ENCODE measurements at regions not wholly inside any gene's neighbourhood (a gene's known extent, or its start where the extent isn't known, plus 50 kb on each side); places are given as distances from the start of the nearest gene placed in this dataset.

DNA sequence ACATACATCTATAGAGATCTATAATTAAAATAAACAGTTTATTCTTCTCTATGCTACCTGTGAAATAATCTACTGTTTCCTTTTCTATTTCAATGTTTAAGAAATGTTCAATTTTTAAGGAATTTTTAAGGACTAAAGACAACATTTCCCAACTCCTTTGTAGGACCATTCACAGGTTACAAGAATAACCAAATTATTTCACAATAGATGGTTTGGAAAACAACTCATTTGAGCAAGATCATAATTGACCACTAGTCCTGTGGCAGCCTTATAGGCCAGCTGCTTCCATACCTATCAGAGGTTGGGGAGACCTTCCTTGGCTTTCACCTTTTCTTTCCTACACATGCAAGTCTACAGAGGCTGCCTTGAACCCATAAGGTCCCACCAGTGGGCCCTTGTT is 193.7 kb downstream of the TTC39B start:
- no peak overlapping the region for H3K4me3 ChIP-seq (ENCODE audit: low read depth, low read length)
- H3K27me3 ChIP-seq (ENCODE audit: control insufficient read depth, insufficient read depth, low read length): no peaks in the 10 kb centered on the region
- no peaks in the 10 kb centered on the region for H3K9me3 ChIP-seq (ENCODE audit: control insufficient read depth, insufficient read depth, low read length)
- peaks cover 10% of the 10 kb centered on the region for H3K4me1 ChIP-seq (ENCODE audit: control insufficient read depth, insufficient read depth, low read length)
- H3K9ac ChIP-seq (ENCODE audit: low read depth, low read length): no peak overlapping the region
- H3K27ac ChIP-seq (ENCODE audit: low read depth, low read length): no peak overlapping the region
- H3K36me3 ChIP-seq (ENCODE audit: control insufficient read depth, insufficient read depth, low read length): no peaks in the 10 kb centered on the region

DNA sequence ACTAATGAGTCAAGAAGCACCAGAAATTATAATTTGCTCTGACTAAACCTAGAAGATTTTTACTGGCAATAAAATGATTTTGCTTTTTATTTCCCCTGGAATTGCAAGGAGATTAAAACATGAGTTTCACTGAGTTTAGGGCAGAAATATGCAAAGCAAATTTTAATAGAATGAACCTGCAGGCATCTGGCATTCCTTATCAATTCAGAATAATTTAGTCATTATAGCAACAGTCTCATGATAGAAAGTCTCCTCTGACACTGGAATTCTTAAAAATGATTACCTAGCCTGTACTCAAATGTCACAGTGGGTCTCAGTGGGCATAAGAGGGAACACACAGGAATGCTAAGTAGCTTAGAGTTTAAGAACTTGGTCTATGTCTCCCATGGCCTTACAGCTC is 195.9 kb downstream of the TTC39B start:
- H3K36me3 ChIP-seq (ENCODE audit: control insufficient read depth, insufficient read depth, low read length): no peaks in the 10 kb centered on the region
- no peak overlapping the region for H3K27ac ChIP-seq (ENCODE audit: low read depth, low read length)
- H3K9me3 ChIP-seq (ENCODE audit: control insufficient read depth, insufficient read depth, low read length): no peaks in the 10 kb centered on the region
- peaks cover 7% of the 10 kb centered on the region for H3K4me1 ChIP-seq (ENCODE audit: control insufficient read depth, insufficient read depth, low read length)
- no peak overlapping the region for H3K4me3 ChIP-seq (ENCODE audit: low read depth, low read length)
- H3K9ac ChIP-seq (ENCODE audit: low read depth, low read length): no peak overlapping the region
- H3K27me3 ChIP-seq (ENCODE audit: control insufficient read depth, insufficient read depth, low read length): no peaks in the 10 kb centered on the region

DNA sequence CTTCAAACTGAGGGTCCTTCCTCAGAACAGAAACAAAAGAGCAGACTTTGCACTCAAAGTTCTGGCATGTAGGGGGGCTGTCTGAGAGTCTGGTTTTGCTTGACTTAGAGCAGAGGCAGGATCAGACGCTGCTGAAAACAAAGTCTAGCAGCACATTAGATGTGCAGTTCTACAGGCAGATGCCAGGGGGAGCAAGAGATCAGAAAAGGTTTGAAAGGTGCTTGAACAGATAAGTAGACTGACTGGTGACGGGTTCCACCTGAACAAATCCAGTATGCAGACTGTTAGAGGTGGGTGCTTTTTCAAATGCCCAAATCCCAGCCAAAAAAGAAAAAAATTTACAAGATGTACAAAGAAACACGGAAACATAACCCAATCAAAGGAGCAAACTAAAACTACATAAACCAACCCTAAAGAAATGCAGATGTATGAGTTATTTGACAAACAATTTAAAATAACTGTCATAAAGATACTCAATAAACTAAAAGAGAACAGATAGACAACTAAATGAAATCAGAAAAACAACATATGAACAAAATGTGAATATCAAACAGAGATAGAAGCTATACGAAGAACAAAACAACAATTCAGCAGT is 194.7 kb upstream of the FREM1 start:
- no peaks in the 10 kb centered on the region for H3K36me3 ChIP-seq (ENCODE audit: control insufficient read depth, insufficient read depth, low read length)
- no peak overlapping the region for H3K27ac ChIP-seq (ENCODE audit: low read depth, low read length)
- no peaks in the 10 kb centered on the region for H3K9me3 ChIP-seq (ENCODE audit: control insufficient read depth, insufficient read depth, low read length)
- H3K4me1 ChIP-seq (ENCODE audit: control insufficient read depth, insufficient read depth, low read length): no peaks in the 10 kb centered on the region; the same call in 1 of the 2 replicates
- H3K4me3 ChIP-seq (ENCODE audit: low read depth, low read length): no peak overlapping the region
- no peak overlapping the region for H3K9ac ChIP-seq (ENCODE audit: low read depth, low read length)
- no peaks in the 10 kb centered on the region for H3K27me3 ChIP-seq (ENCODE audit: control insufficient read depth, insufficient read depth, low read length)

DNA sequence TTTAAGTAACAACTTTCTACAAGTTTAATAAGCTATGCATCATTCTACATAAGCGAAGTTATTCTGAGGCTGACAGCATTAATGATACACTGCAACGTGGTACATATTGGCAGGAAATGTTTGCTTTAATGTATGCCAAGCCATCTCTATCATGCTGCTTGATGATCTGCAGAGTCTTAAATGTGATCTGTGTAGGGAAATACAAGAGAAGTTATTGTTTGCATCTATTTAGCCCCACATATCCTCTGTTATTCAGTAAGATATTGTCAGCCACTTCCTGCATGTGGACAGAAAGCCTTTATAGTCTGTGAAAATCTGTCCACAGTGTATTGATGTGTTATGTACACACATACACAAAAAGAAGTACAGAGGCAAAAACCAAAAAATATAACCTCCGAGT is 193.1 kb upstream of the FREM1 start:
- H3K27me3 ChIP-seq (ENCODE audit: control insufficient read depth, insufficient read depth, low read length): no peaks in the 10 kb centered on the region
- no peak overlapping the region for H3K4me3 ChIP-seq (ENCODE audit: low read depth, low read length)
- H3K9me3 ChIP-seq (ENCODE audit: control insufficient read depth, insufficient read depth, low read length): no peaks in the 10 kb centered on the region
- no peaks in the 10 kb centered on the region; the same call in 1 of the 2 replicates for H3K4me1 ChIP-seq (ENCODE audit: control insufficient read depth, insufficient read depth, low read length)
- H3K36me3 ChIP-seq (ENCODE audit: control insufficient read depth, insufficient read depth, low read length): no peaks in the 10 kb centered on the region
- no peak overlapping the region for H3K9ac ChIP-seq (ENCODE audit: low read depth, low read length)
- H3K27ac ChIP-seq (ENCODE audit: low read depth, low read length): no peak overlapping the region

DNA sequence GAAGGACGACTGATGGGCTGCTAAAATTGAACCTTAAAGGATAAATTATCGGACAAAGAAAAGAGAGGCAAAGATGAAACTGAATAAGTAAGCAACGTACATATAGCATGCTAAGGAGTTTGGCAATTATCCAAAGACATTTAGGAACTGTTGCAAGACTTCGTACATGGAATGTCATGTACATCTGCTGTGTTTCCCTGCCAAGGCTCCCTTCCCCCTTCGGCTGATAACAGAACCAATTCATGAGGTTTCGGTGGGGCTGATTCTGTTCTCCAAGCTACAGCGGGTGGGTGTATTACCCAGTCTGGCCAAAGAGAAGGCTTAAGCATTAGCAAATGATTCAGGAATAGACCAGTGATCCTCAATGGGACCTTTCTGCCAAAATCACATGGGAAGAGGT is 190.9 kb upstream of the FREM1 start:
- H3K36me3 ChIP-seq (ENCODE audit: control insufficient read depth, insufficient read depth, low read length): no peaks in the 10 kb centered on the region
- no peaks in the 10 kb centered on the region; the same call in 1 of the 2 replicates for H3K4me1 ChIP-seq (ENCODE audit: control insufficient read depth, insufficient read depth, low read length)
- no peak overlapping the region for H3K9ac ChIP-seq (ENCODE audit: low read depth, low read length)
- no peaks in the 10 kb centered on the region for H3K9me3 ChIP-seq (ENCODE audit: control insufficient read depth, insufficient read depth, low read length)
- H3K4me3 ChIP-seq (ENCODE audit: low read depth, low read length): no peak overlapping the region
- no peak overlapping the region for H3K27ac ChIP-seq (ENCODE audit: low read depth, low read length)
- no peaks in the 10 kb centered on the region for H3K27me3 ChIP-seq (ENCODE audit: control insufficient read depth, insufficient read depth, low read length)

DNA sequence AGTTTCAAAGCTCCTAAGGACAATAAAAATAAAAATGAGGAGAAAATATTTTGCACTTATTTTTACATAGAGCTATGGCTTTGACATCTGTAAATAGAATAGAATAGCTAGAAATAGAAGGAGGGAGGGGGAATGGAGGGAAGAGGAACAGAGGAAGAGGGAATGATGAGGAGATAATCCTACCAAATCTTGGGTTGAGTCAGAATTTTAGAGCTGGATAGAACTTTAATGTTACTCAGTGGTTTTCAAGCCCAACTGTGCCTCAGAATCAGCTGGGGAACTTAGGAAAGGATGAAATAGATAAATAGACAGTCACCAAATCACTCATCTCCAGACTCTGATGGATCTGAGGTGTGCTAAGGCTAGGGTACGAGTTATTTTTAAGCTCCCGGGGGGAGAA is 190.3 kb upstream of the FREM1 start:
- no peaks in the 10 kb centered on the region for H3K27me3 ChIP-seq (ENCODE audit: control insufficient read depth, insufficient read depth, low read length)
- no peaks in the 10 kb centered on the region for H3K9me3 ChIP-seq (ENCODE audit: control insufficient read depth, insufficient read depth, low read length)
- no peak overlapping the region for H3K9ac ChIP-seq (ENCODE audit: low read depth, low read length)
- H3K4me1 ChIP-seq (ENCODE audit: control insufficient read depth, insufficient read depth, low read length): no peaks in the 10 kb centered on the region; the same call in 1 of the 2 replicates
- no peak overlapping the region for H3K4me3 ChIP-seq (ENCODE audit: low read depth, low read length)
- no peak overlapping the region for H3K27ac ChIP-seq (ENCODE audit: low read depth, low read length)
- H3K36me3 ChIP-seq (ENCODE audit: control insufficient read depth, insufficient read depth, low read length): no peaks in the 10 kb centered on the region

DNA sequence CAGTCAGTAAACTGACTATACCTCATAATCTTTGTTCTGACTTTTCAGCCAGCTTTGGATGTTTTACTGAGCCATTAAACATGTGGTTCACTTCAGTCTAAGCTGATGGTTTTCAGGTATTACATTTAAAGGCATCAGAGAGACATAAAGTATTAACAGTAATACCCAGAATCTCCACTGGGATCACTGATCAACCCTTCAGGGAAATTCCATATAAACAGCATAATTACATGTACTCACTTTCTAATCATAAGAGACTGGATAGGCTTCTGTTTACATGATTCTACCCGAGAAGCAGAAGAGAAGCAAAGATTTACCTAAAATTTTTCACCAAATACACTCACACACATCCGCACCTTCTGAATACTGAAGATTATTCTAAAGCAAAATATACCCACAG is 186.7 kb upstream of the FREM1 start:
- Histone ChIP-seq H3K9me3 (ENCODE audit: control insufficient read depth, insufficient read depth, low read length) (no peaks in the 10 kb centered on the region), H3K9ac (ENCODE audit: low read depth, low read length) (no peak overlapping the region), H3K27me3 (ENCODE audit: control insufficient read depth, insufficient read depth, low read length) (no peaks in the 10 kb centered on the region), H3K4me3 (ENCODE audit: low read depth, low read length) (no peak overlapping the region), H3K27ac (ENCODE audit: low read depth, low read length) (no peak overlapping the region), H3K4me1 (ENCODE audit: control insufficient read depth, insufficient read depth, low read length) (no peaks in the 10 kb centered on the region; the same call in 1 of the 2 replicates), H3K36me3 (ENCODE audit: control insufficient read depth, insufficient read depth, low read length) (no peaks in the 10 kb centered on the region)

DNA sequence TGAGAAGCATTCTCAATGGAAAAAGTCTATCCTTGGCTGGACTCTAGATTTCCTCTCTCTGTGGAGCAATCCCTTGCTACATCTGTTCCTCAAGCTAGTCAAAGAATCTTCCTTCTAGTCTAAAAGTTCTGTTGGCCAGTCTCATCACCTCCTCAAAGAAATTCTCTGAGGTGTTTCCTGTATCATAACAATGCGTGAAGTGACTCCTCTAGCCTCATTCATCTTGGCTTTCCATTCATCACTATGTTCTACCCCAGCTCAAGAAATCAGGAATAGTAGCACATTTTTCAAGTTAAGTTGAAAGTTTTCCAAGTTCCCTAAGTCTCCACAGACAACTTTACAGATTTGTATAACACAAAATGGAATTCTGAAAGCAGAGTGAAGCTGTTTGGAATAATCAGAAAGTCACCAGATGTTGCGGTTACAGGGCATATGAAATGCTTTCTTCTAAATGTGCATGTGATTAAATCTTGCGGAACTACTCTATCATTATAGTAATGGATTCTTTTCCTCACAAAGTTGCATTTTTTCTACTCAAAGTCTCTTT is 176.6 kb upstream of the FREM1 start:
- Histone ChIP-seq H3K36me3 (ENCODE audit: control insufficient read depth, insufficient read depth, low read length) (no peaks in the 10 kb centered on the region), H3K4me1 (ENCODE audit: control insufficient read depth, insufficient read depth, low read length) (peaks cover 2% of the 10 kb centered on the region; the same call in 1 of the 2 replicates), H3K27me3 (ENCODE audit: control insufficient read depth, insufficient read depth, low read length) (no peaks in the 10 kb centered on the region), H3K9ac (ENCODE audit: low read depth, low read length) (no peak overlapping the region), H3K9me3 (ENCODE audit: control insufficient read depth, insufficient read depth, low read length) (no peaks in the 10 kb centered on the region), H3K4me3 (ENCODE audit: low read depth, low read length) (no peak overlapping the region), H3K27ac (ENCODE audit: low read depth, low read length) (no peak overlapping the region)

DNA sequence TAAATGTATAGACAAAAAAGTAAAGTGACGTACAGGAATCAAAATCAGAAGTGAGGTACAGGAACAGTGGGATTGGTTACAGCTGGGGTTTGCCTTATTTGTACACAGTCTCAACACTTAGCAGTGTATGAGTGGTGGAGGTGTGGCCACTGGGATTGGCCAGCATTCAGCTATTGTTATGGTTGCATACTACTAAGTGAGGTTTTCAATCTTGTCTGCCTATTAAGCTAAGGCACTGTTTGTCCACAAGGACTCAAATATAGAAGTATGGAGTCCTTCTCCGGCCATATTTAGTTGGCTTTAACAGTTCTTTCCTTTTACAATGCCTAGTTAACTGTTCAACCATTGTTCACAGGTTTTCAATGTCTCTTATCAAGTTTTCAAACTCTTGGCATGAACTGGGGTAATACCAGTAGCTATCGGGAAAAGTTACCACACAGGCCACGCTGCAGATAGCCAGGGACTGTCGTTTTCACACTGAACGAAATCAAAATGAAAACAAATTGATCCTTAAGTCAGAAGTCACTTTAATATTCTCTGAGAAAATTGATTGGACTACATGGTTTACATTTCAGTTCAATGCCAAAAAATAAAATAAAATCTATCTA is 176.0 kb upstream of the FREM1 start:
- no peak overlapping the region for H3K27ac ChIP-seq (ENCODE audit: low read depth, low read length)
- H3K36me3 ChIP-seq (ENCODE audit: control insufficient read depth, insufficient read depth, low read length): no peaks in the 10 kb centered on the region
- H3K27me3 ChIP-seq (ENCODE audit: control insufficient read depth, insufficient read depth, low read length): no peaks in the 10 kb centered on the region
- H3K9ac ChIP-seq (ENCODE audit: low read depth, low read length): no peak overlapping the region
- peaks cover 2% of the 10 kb centered on the region; the same call in 1 of the 2 replicates for H3K4me1 ChIP-seq (ENCODE audit: control insufficient read depth, insufficient read depth, low read length)
- H3K9me3 ChIP-seq (ENCODE audit: control insufficient read depth, insufficient read depth, low read length): no peaks in the 10 kb centered on the region
- no peak overlapping the region for H3K4me3 ChIP-seq (ENCODE audit: low read depth, low read length)

DNA sequence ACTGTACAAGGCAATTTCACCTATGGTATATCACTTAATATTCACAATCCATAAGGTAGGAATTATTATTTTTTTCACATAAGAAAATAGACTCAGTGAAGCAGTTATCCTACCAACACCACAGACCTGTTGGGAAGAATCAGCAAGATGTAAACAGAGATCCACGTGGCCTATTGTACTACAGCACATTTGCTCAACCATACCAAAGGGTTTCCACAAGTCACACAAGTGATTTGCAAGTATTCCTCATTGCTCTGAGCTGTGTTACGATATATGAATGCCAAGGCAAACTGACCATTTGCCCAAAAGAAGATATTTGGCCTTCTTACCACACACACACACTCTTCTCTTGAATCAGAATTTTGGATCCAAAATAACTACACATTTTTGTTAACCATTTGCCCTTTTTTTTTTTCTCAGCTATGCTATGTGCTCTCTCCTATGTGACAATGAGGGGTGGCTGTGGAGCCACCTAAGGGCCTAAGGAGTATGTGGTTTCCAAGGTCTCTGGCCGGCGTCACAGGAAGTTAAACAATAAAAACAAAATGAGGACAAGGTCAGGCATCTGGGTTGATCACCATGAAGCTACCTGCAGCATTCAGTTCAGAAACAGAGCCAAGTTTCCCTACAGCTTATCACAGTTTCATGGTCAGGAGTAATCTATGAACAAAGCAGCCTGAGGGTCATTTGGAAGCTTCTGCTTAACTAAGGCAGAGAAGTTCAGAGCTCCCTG is 171.0 kb upstream of the FREM1 start:
- Histone ChIP-seq H3K9me3 (ENCODE audit: control insufficient read depth, insufficient read depth, low read length) (no peaks in the 10 kb centered on the region), H3K4me1 (ENCODE audit: control insufficient read depth, insufficient read depth, low read length) (no peaks in the 10 kb centered on the region), H3K4me3 (ENCODE audit: low read depth, low read length) (no peak overlapping the region), H3K27ac (ENCODE audit: low read depth, low read length) (no peak overlapping the region), H3K9ac (ENCODE audit: low read depth, low read length) (no peak overlapping the region), H3K36me3 (ENCODE audit: control insufficient read depth, insufficient read depth, low read length) (no peaks in the 10 kb centered on the region), H3K27me3 (ENCODE audit: control insufficient read depth, insufficient read depth, low read length) (no peaks in the 10 kb centered on the region)

DNA sequence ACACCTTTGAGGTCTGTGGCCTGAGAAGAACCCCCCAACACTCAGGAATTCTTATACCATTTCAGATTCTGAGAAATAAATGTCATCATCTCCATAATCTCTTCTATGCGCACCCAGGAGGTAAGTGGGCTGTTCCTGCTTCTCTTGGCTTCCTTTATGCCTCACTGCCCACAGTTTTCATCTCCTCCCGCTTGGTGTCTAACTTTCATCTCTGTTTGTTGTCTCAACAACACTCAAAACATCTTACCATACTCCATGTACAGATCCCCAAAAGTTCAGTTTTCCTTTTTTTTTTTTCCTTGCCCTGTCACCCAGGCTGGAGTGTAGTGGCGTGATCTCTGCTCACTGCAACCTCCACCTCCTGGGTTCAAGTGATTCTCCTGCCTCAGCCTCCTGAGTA is 170.2 kb upstream of the FREM1 start:
- no peak overlapping the region for H3K4me3 ChIP-seq (ENCODE audit: low read depth, low read length)

More for the DNA sequence above, 170.2 kb upstream of the FREM1 start:
- H3K27me3 ChIP-seq (ENCODE audit: control insufficient read depth, insufficient read depth, low read length): no peaks in the 10 kb centered on the region
- no peak overlapping the region for H3K27ac ChIP-seq (ENCODE audit: low read depth, low read length)
- H3K9ac ChIP-seq (ENCODE audit: low read depth, low read length): no peak overlapping the region
- H3K9me3 ChIP-seq (ENCODE audit: control insufficient read depth, insufficient read depth, low read length): no peaks in the 10 kb centered on the region
- H3K36me3 ChIP-seq (ENCODE audit: control insufficient read depth, insufficient read depth, low read length): no peaks in the 10 kb centered on the region
- H3K4me1 ChIP-seq (ENCODE audit: control insufficient read depth, insufficient read depth, low read length): no peaks in the 10 kb centered on the region
